H1 (cell line): ENCODE measurements at regions not wholly inside any gene's neighbourhood (a gene's known extent, or its start where the extent isn't known, plus 50 kb on each side); places are given as distances from the start of the nearest gene placed in this dataset.

Experiments used
- CTCF ChIA-PET: fragments of 300-600 bp; sonication (Branson Sonifier 250); formaldehyde crosslinking; loops from one replicate; lab custom pipeline; 2021; ENCODE audit not compliant: partially characterized antibody; lab: Charles Lee
- POLR2A ChIA-PET: fragments of 300-600 bp; sonication (Branson Sonifier 250); formaldehyde crosslinking; loops from one replicate; lab custom pipeline; 2021; ENCODE audit warnings: inconsistent platforms; ENCODE audit not compliant: partially characterized antibody; lab: Charles Lee
- DNase-seq, 2 experiments: peaks; one replicate each; pipeline versions ENCODE4 v3.0.0 to v3.0.0-alpha.2; 2010 to 2022; ENCODE audit warnings: low spot score in 2 of 2, low read depth in 1 of 2, mixed read lengths in 1 of 2
- FAIRE-seq: peaks from 2 replicates; lab custom pipeline; 2011; peaks lifted over from hg19 to GRCh38; lab: Jason Lieb, UNC
- H2AFZ ChIP-seq: 2 replicates; pipeline ENCODE4 v1.8.1; 2012; ENCODE audit warnings: low read length, inconsistent platforms
- H2AK5ac ChIP-seq: 2 replicates; pipeline ENCODE4 v1.6.1; 2013; ENCODE audit warnings: low read depth, low read length
- H2BK120ac ChIP-seq: replicated peaks from 2 replicates; pipeline ENCODE3; 2013; ENCODE audit warnings: low read depth, low read length, inconsistent platforms
- H2BK12ac ChIP-seq: 2 replicates; pipeline ENCODE4 v1.6.1; 2013; ENCODE audit warnings: low read depth, low read length
- H2BK15ac ChIP-seq: 2 replicates; pipeline ENCODE4 v1.6.1; 2013; ENCODE audit warnings: low read length
- H2BK20ac ChIP-seq: 2 replicates; pipeline ENCODE4 v1.6.1; 2013; ENCODE audit warnings: low read length
- H2BK5ac ChIP-seq: 2 replicates; pipeline ENCODE4 v1.6.1; 2013; ENCODE audit warnings: low read depth, low read length
- H3K14ac ChIP-seq: 2 replicates; pipeline ENCODE4 v1.6.1; 2013; ENCODE audit warnings: inconsistent platforms; ENCODE audit not compliant: insufficient read length
- H3K18ac ChIP-seq: 2 replicates; pipeline ENCODE4 v1.6.1; 2013; ENCODE audit warnings: low read length; ENCODE audit errors: extremely low read depth
- H3K23ac ChIP-seq: 2 replicates; pipeline ENCODE4 v1.6.1; 2013; ENCODE audit warnings: inconsistent platforms; ENCODE audit not compliant: insufficient read length
- H3K23me2 ChIP-seq: 2 replicates; pipeline ENCODE4 v1.6.1; 2013; ENCODE audit warnings: low read depth, low read length
- H3K27ac ChIP-seq: 2 replicates; pipeline ENCODE4 v1.6.1; 2011; ENCODE audit warnings: low read depth, low read length, inconsistent platforms
- H3K27me3 ChIP-seq, 4 experiments: replicated peaks in 1 of 4; 1 replicate in 1 of 4; 2 replicates in 3 of 4; pipeline versions ENCODE4 v1.6.1 to v1.8.1; 2011 to 2013; ENCODE audit warnings: low read length in 3 of 4, mild to moderate bottlenecking in 3 of 4, inconsistent platforms in 2 of 4, mixed read lengths in 2 of 4, moderate library complexity in 1 of 4; ENCODE audit not compliant: control insufficient read depth in 3 of 4, insufficient read depth in 3 of 4; ENCODE audit errors: extremely low read depth in 1 of 4
- H3K36me3 ChIP-seq, 4 experiments: 2 replicates each; pipeline versions ENCODE4 v1.6.1 to v1.8.1; 2011 to 2013; ENCODE audit warnings: mild to moderate bottlenecking in 4 of 4, low read length in 3 of 4, moderate library complexity in 2 of 4, control low read depth in 1 of 4, inconsistent platforms in 1 of 4; ENCODE audit not compliant: insufficient read depth in 4 of 4, control insufficient read depth in 2 of 4
- H3K4ac ChIP-seq: replicated peaks from 2 replicates; pipeline ENCODE3; 2013; ENCODE audit warnings: low read length, low read depth, mixed read lengths, inconsistent platforms; ENCODE audit not compliant: insufficient read length
- H3K4me1 ChIP-seq, 4 experiments: replicated peaks in 1 of 4; 1 replicate in 1 of 4; 2 replicates in 3 of 4; pipeline versions ENCODE4 v1.6.1 to v1.8.1; 2011 to 2013; ENCODE audit warnings: low read length in 3 of 4, inconsistent platforms in 2 of 4, mixed read lengths in 1 of 4; ENCODE audit not compliant: insufficient read depth in 4 of 4, control insufficient read depth in 3 of 4
- H3K4me2 ChIP-seq, 2 experiments: 2 replicates each; pipeline versions ENCODE4 v1.6.1 to v1.8.1; 2011 to 2013; ENCODE audit warnings: low read depth in 2 of 2, low read length in 2 of 2, control low read depth in 1 of 2, inconsistent platforms in 1 of 2, mild to moderate bottlenecking in 1 of 2; ENCODE audit not compliant: insufficient read depth in 1 of 2
- H3K4me3 ChIP-seq, 4 experiments: fragments of 200-600, 300-600 bp in 1 of 4; sonication (generic), shearing (Covaris generic), sonication (Bioruptor Twin) in 1 of 4; 2 replicates each; pipeline versions ENCODE4 v1.5.1 to v1.8.1; 2011 to 2016; ENCODE audit warnings: low read length in 4 of 4, low read depth in 3 of 4, control low read depth in 2 of 4, inconsistent platforms in 2 of 4, mild to moderate bottlenecking in 2 of 4, mixed read lengths in 1 of 4, moderate library complexity in 1 of 4; ENCODE audit not compliant: insufficient read depth in 2 of 4; ENCODE audit errors: extremely low read depth in 1 of 4
- H3K56ac ChIP-seq: replicated peaks from 2 replicates; pipeline ENCODE3; 2013; ENCODE audit warnings: low read depth, mild to moderate bottlenecking, mixed read lengths, low read length, inconsistent platforms; ENCODE audit not compliant: insufficient read length
- H3K79me1 ChIP-seq: 2 replicates; pipeline ENCODE4 v1.6.1; 2013; ENCODE audit warnings: low read depth, low read length, control low read depth
- H3K79me2 ChIP-seq, 2 experiments: 2 replicates each; pipeline versions ENCODE4 v1.6.1 to v1.8.1; 2012 to 2013; ENCODE audit warnings: low read length in 2 of 2, mild to moderate bottlenecking in 2 of 2, inconsistent platforms in 1 of 2; ENCODE audit not compliant: insufficient read depth in 2 of 2, control insufficient read depth in 1 of 2
- H3K9ac ChIP-seq, 4 experiments: replicated peaks in 1 of 4; 1 replicate in 1 of 4; 2 replicates in 3 of 4; pipeline versions ENCODE4 v1.6.1 to v1.8.1; 2011 to 2013; ENCODE audit warnings: low read depth in 3 of 4, low read length in 3 of 4, control low read depth in 2 of 4, mild to moderate bottlenecking in 2 of 4, moderate library complexity in 2 of 4, inconsistent platforms in 1 of 4; ENCODE audit errors: extremely low read depth in 1 of 4
- H3K9me3 ChIP-seq, 2 experiments: 2 replicates each; pipeline versions ENCODE4 v1.6.1 to v1.8.1; 2012 to 2013; ENCODE audit warnings: mild to moderate bottlenecking in 2 of 2, moderate library complexity in 2 of 2, control low read depth in 1 of 2, inconsistent platforms in 1 of 2, low read depth in 1 of 2, low read length in 1 of 2, mixed read lengths in 1 of 2; ENCODE audit not compliant: insufficient read depth in 2 of 2
- H4K20me1 ChIP-seq, 2 experiments: replicated peaks in 1 of 2; 2 replicates each; pipeline versions ENCODE3 to v1.8.1; 2011 to 2013; ENCODE audit warnings: inconsistent platforms in 2 of 2, low read length in 2 of 2, mild to moderate bottlenecking in 1 of 2; ENCODE audit not compliant: insufficient read depth in 2 of 2, control insufficient read depth in 1 of 2
- H4K5ac ChIP-seq: 2 replicates; pipeline ENCODE4 v1.6.1; 2013; ENCODE audit warnings: low read length, low read depth, mixed read lengths, inconsistent platforms; ENCODE audit not compliant: insufficient read length
- H4K8ac ChIP-seq: 2 replicates; pipeline ENCODE4 v1.8.0; 2013; ENCODE audit warnings: mild to moderate bottlenecking, moderate library complexity, low read length, inconsistent platforms; ENCODE audit not compliant: insufficient read depth; ENCODE audit errors: extremely low read depth
- H4K91ac ChIP-seq: replicated peaks from 2 replicates; pipeline ENCODE3; 2013; ENCODE audit warnings: low read length, mixed read lengths, inconsistent platforms; ENCODE audit not compliant: insufficient read length
- CBX5 ChIP-seq: fragments of 300-800, 300-1000 bp; sonication (generic); IDR thresholded peaks from 2 replicates; pipeline ENCODE4 v1.7.1; 2016; ENCODE audit warnings: antibody characterized with exemption, low read length, low read depth
- EGR1 ChIP-seq: IDR thresholded peaks from 2 replicates; pipeline ENCODE4 v1.6.1; 2011; ENCODE audit warnings: low read depth, low read length, borderline replicate concordance
- EP300 ChIP-seq, 2 experiments: IDR thresholded peaks; 1 replicate in 1 of 2; 2 replicates in 1 of 2; pipeline ENCODE4 v1.6.1; 2011 to 2012; ENCODE audit warnings: low read depth in 2 of 2, low read length in 2 of 2, mild to moderate bottlenecking in 2 of 2, borderline replicate concordance in 1 of 2, inconsistent platforms in 1 of 2, moderate library complexity in 1 of 2
- JUND ChIP-seq: IDR thresholded peaks from 2 replicates; pipeline ENCODE4 v1.6.1; 2011; ENCODE audit warnings: mild to moderate bottlenecking, improper control_type of control experiment, low read length
- KDM1A ChIP-seq: fragments of 200-600, 300-600 bp; sonication (generic); IDR thresholded peaks from 2 replicates; pipeline ENCODE4 v1.7.1; 2016; ENCODE audit warnings: mild to moderate bottlenecking, low read length, borderline replicate concordance
- KDM5A ChIP-seq: fragments of 200-600 bp; IDR thresholded peaks from 2 replicates; pipeline ENCODE4 v1.7.1; 2012; ENCODE audit warnings: mild to moderate bottlenecking, low read length, inconsistent platforms, mixed read lengths
- NANOG ChIP-seq: IDR thresholded peaks from 2 replicates; pipeline ENCODE4 v1.6.1; 2011; ENCODE audit warnings: low read length, low read depth, mild to moderate bottlenecking, inconsistent platforms; ENCODE audit not compliant: insufficient read depth, poor library complexity, severe bottlenecking
- TAF7 ChIP-seq: optimal IDR thresholded peaks from 2 replicates; pipeline ENCODE3; 2011; ENCODE audit warnings: low read depth, mild to moderate bottlenecking, inconsistent platforms, low read length, moderate library complexity, borderline replicate concordance
- USF2 ChIP-seq: IDR thresholded peaks from 2 replicates; pipeline ENCODE4 v1.6.1; 2011; ENCODE audit warnings: low read length, improper control_type of control experiment

DNA sequence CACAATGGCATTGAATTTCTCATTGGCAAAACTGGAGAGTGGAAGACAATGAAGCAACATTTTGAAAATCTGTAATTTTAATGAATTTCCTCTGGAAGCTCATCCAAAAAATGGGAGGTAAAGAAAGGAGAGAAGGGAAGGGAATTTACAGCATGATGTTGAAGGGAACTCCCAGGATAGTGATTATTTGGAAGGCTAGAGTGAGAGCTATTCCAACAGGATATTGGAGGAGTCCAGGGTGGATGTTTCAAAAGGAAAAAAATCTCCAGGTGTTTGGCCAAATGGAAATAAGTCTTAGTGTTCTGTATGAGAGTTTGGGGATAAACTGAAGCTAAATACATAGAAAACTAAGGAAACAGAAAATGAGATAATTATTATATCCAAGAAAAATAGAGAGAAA is 106.2 kb downstream of the IZUMO3 start:
- H3K56ac ChIP-seq: no peak overlapping the region
- no peak overlapping the region for H4K8ac ChIP-seq
- H2BK120ac ChIP-seq: no peak overlapping the region
- H3K79me1 ChIP-seq: no peaks in the 10 kb centered on the region
- H3K4me2 ChIP-seq: no peak overlapping the region
- H3K79me2 ChIP-seq: no peaks in the 10 kb centered on the region
- H2BK5ac ChIP-seq: no peak overlapping the region
- no peak overlapping the region for H3K14ac ChIP-seq
- H3K23me2 ChIP-seq: no peaks in the 10 kb centered on the region
- H2BK12ac ChIP-seq: no peak overlapping the region
- H4K5ac ChIP-seq: no peak overlapping the region
- H2AK5ac ChIP-seq: no peak overlapping the region
- DNase-seq (no peak), FAIRE-seq (no peak)
- TF ChIP-seq NANOG (no peak), USF2 (no peak), KDM5A (no peak), EGR1 (no peak), EP300 (IDR thresholded peaks at IDR 0.05; ENCODE audit: borderline replicate concordance in 1 of 2, low read depth in 2 of 2, low read length in 2 of 2) (no peak), CBX5 (no peak), JUND (no peak), TAF7 (no peak), KDM1A (no peak)
- H3K18ac ChIP-seq: no peak overlapping the region
- POLR2A ChIA-PET: no interaction called here
- no peak overlapping the region for H3K27ac ChIP-seq
- no peaks in the 10 kb centered on the region for H3K9me3 ChIP-seq
- no peak overlapping the region for H3K9ac ChIP-seq
- no peak overlapping the region for H3K4me3 ChIP-seq
- no peaks in the 10 kb centered on the region for H3K36me3 ChIP-seq
- H3K4me1 ChIP-seq: peaks cover 0 to 3% (median 0%) of the 10 kb centered on the region in 4 experiments; a peak in 1 of 7 replicates
- H4K20me1 ChIP-seq: no peaks in the 10 kb centered on the region
- no peak overlapping the region for H2BK15ac ChIP-seq
- no peak overlapping the region for H4K91ac ChIP-seq
- no peaks in the 10 kb centered on the region for H3K27me3 ChIP-seq
- no peak overlapping the region for H3K23ac ChIP-seq
- H2AFZ ChIP-seq: no peak overlapping the region
- CTCF ChIA-PET: interaction anchor here (1.1 kb wide), 1 partner anchor 19 kb away, joined by 3 read pairs; no protein-coding TSS in a partner anchor
- no peak overlapping the region for H3K4ac ChIP-seq
- H2BK20ac ChIP-seq: no peak overlapping the region
